Esophagus muscularis mucosa (tissue), 3 donors: ENCODE measurements at regions not wholly inside any gene's neighbourhood (a gene's known extent, or its start where the extent isn't known, plus 50 kb on each side); places are given as distances from the start of the nearest gene placed in this dataset.

ENCODE experiments used
- CTCF ChIP-seq, 3 experiments: fragments of 200-600 bp in 2 of 3; fragments of 450-650 bp in 1 of 3; sonication (generic) in 2 of 3; IDR thresholded peaks; one replicate each; pipeline ENCODE4 v1.5.1; 2017 to 2019; ENCODE audit warnings: antibody characterized with exemption in 3 of 3, mild to moderate bottlenecking in 2 of 3, moderate library complexity in 1 of 3
- POLR2A ChIP-seq: fragments of 450-650 bp; IDR thresholded peaks from one replicate; pipeline ENCODE4 v1.6.1; 2017; ENCODE audit warnings: antibody characterized with exemption, moderate library complexity, mild to moderate bottlenecking, low read depth
- POLR2AphosphoS5 ChIP-seq, 2 donors: sonication (generic); formaldehyde crosslinking; IDR thresholded peaks; one replicate each; pipeline ENCODE4 v1.6.1; 2017; ENCODE audit warnings: antibody characterized with exemption in 2 of 2

DNA sequence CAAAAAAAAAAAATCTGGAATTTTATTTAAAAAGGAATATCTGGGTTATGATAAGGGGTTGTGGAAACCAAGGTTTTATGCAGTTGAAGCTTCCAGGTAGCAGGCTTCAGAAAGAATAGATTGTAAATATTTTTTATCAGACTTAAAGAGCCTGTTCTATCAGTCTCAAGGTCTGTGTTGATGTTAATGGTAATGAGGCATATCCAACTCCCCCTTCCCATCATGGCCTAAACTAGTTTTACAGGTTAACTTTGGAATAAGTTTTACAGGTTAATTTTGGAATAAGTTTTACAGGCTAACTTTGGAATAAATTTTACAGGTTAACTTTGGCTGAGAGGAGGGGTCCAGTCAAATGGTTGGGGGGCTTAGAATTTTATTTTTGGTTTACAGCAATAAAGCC, 92.4 kb downstream of the CD24 start:
- TF ChIP-seq CTCF (IDR thresholded peaks at IDR 0.05) (no peak), POLR2AphosphoS5 (IDR thresholded peaks at IDR 0.05) (no peak), POLR2A (no peak)
